Gastrocnemius medialis (tissue), 4 donors: ENCODE measurements at regions not wholly inside any gene's neighbourhood (a gene's known extent, or its start where the extent isn't known, plus 50 kb on each side); places are given as distances from the start of the nearest gene placed in this dataset.

ENCODE experiments used
- CTCF ChIP-seq, 5 experiments: fragments of 450-650 bp in 3 of 5; fragments of 200-600 bp in 2 of 5; sonication (generic) in 2 of 5; IDR thresholded peaks in 4 of 5; conservative IDR thresholded peaks in 1 of 5; 1 replicate in 4 of 5; 2 replicates in 1 of 5; pipeline ENCODE4 v1.5.1; 2016 to 2019; ENCODE audit warnings: antibody characterized with exemption in 5 of 5, mild to moderate bottlenecking in 3 of 5, moderate library complexity in 3 of 5
- POLR2A ChIP-seq, 2 donors: fragments of 450-650 bp; IDR thresholded peaks; one replicate each; pipeline ENCODE4 v1.6.1; 2017; ENCODE audit warnings: antibody characterized with exemption in 2 of 2, mild to moderate bottlenecking in 2 of 2, moderate library complexity in 2 of 2

DNA sequence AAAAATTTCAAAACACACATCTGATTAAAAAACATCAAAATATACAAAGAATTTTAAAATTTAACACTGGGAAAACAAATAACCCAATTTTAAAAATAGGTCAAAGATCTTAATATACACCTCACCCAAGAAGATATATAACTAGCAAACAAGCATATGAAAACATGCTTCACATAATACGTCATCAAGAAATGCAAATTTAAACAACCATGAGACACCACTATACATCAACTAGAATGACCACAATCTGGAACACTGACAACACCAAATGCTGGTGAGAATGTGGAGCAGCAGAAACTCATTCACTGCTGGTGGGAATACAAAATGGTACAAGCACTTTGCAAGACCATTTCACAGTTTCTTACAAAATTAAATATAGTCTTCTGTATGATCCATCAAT, 498.4 kb downstream of the IPMK start:
- TF ChIP-seq POLR2A (IDR thresholded peaks at IDR 0.05) (no peak), CTCF (IDR thresholded peaks at IDR 0.05 in 4 of 5, conservative IDR thresholded peaks at IDR 0.05 in 1 of 5) (no peak)
